ENCODE measurements at regions not wholly inside any gene's neighbourhood (a gene's known extent, or its start where the extent isn't known, plus 50 kb on each side); places are given as distances from the start of the nearest gene placed in this dataset.

DNA sequence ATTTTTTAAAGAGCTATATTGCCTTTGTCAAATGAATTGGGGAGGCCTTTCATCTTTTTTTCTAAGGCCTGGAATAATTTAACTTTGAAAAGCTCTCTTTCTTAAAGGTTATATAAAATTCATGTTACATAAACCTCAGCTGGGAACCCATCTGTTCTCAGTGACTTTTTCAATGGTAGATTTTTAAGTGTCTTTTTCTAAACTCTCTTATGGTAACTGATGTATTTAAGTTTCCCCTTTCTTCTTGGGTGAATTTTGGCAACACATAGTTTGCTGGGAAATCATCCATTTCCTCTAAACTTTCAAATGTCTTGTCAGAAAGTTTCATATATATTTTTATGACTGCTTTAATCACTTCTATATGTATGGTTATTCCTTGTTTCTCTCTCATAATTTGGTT lies 362.2 kb upstream of the KLF6 start:
- Histone ChIP-seq H3K27ac (no peak overlapping the region), H3K4me3 (no peak overlapping the region), H3K9me3 (peaks cover 0 to 6% (median 0%) of the 10 kb centered on the region in 11 donors), H3K27me3 (no peaks in the 10 kb centered on the region), H3K36me3 (no peaks in the 10 kb centered on the region), H3K4me1 (no peaks in the 10 kb centered on the region)
- no peak for DNase-seq
- TF ChIP-seq, protein P1, sequence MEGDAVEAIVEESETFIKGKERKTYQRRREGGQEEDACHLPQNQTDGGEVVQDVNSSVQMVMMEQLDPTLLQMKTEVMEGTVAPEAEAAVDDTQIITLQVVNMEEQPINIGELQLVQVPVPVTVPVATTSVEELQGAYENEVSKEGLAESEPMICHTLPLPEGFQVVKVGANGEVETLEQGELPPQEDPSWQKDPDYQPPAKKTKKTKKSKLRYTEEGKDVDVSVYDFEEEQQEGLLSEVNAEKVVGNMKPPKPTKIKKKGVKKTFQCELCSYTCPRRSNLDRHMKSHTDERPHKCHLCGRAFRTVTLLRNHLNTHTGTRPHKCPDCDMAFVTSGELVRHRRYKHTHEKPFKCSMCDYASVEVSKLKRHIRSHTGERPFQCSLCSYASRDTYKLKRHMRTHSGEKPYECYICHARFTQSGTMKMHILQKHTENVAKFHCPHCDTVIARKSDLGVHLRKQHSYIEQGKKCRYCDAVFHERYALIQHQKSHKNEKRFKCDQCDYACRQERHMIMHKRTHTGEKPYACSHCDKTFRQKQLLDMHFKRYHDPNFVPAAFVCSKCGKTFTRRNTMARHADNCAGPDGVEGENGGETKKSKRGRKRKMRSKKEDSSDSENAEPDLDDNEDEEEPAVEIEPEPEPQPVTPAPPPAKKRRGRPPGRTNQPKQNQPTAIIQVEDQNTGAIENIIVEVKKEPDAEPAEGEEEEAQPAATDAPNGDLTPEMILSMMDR (IDR thresholded peaks at IDR 0.05): no peak
- no peak for ATAC-seq
- intact Hi-C loops (cut with DNase I): loop anchor here in 1 of 10 donors (10.0 kb wide), 1 partner anchor 912 kb away; no protein-coding TSS in a partner anchor

DNA sequence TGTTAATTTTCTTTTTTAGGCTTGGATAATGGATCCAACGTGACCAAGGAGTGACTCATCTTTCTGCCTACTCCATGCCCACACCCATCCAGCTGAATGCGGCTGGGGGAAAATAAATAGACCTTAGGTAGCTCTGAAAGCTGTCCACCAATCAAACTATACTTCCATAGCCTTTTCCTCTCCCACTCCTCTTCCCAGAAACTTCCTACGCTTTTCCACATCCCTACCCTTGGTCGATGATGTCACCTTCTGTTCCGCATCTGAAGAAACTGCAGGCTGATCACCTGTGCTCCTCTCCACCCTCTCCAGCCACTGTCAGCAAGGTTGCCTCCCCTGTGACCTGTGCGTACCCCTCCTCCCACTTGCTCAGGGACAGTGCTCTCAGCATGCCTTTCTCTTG lies 359.8 kb upstream of the KLF6 start:
- H3K9me3 ChIP-seq: peaks cover 0 to 26% (median 14%) of the 10 kb centered on the region in 11 donors
- H3K27me3 ChIP-seq: no peaks in the 10 kb centered on the region
- ATAC-seq (no peak), DNase-seq (no peak)
- TF ChIP-seq, protein P1 (IDR thresholded peaks at IDR 0.05): no peak
- H3K36me3 ChIP-seq: no peaks in the 10 kb centered on the region
- no peaks in the 10 kb centered on the region for H3K4me1 ChIP-seq
- H3K27ac ChIP-seq: no peak overlapping the region
- WGBS, 2 donors: 90 to 92% methylated on average over 6 of the region's 6 CpGs
- H3K4me3 ChIP-seq: no peak overlapping the region
- intact Hi-C loops (cut with DNase I): loop anchor here in 1 of 10 donors (10.0 kb wide), 1 partner anchor 910 kb away; no protein-coding TSS in a partner anchor

DNA sequence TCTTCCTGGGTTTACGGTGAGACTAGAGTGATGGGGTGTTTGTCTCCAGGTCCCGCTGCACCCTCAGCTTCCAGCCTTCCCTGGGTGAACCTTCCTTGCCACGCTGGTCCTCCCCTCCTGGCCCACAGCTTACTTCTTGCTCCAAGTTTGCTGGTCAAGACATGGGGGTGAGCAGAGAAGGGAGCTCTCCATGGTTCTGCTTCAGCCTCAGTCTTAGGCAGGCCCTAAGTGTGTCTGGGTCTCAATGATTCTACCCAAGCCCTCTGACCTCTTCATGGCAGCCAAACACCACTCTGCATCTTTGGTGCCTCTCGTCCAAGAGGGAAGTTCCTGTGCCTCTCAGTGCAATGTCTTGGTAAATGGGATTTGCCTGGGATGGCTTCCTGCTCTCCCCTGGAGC lies 356.5 kb upstream of the KLF6 start:
- Histone ChIP-seq H3K36me3 (no peaks in the 10 kb centered on the region), H3K27me3 (no peaks in the 10 kb centered on the region), H3K9me3 (peaks cover 0 to 35% (median 16%) of the 10 kb centered on the region in 11 donors), H3K4me1 (no peaks in the 10 kb centered on the region), H3K4me3 (no peak overlapping the region), H3K27ac (no peak overlapping the region)
- no peak for ATAC-seq
- intact Hi-C loops (cut with DNase I): loop anchor here in 1 of 10 donors (10.0 kb wide), 1 partner anchor 907 kb away; no protein-coding TSS in a partner anchor
- DNase-seq: no peak
- 88 to 92% methylated on average over 4 of the region's 4 CpGs for WGBS, 2 donors
- TF ChIP-seq, protein P1 (IDR thresholded peaks at IDR 0.05): no peak

DNA sequence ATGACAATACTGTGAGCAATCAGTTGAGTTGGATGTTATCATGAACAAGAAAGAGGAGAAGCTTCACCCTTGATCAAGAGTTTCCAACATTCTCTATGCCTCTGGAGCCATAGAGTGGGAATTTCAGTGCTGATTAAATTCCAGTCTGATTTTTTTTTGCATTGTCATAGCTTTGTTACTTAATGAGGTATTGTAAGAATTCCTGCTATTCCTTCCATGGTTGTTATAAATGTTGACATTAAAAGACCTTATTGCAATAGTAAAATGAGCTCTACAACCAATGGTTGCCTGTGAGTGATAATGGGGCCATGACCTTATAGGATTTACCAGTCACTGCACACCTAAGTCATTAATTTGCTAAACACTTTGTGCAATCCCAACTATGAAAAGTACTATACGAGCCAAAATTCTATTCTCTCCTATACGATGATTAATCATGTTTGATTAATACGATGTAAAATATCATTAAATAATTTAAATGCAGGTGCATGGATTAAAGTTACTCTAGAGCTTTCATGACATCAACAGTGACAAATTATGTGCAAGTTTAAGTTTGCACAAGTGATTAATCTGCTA lies 353.2 kb upstream of the KLF6 start:
- TF ChIP-seq, protein P1 (IDR thresholded peaks at IDR 0.05): no peak
- no peaks in the 10 kb centered on the region for H3K36me3 ChIP-seq
- no peak overlapping the region for H3K27ac ChIP-seq
- no peak overlapping the region for H3K4me3 ChIP-seq
- intact Hi-C loops (cut with DNase I): loop anchor here in 1 of 10 donors (5.0 kb wide), 1 partner anchor 749 kb away; no protein-coding TSS in a partner anchor
- peaks cover 0 to 35% (median 16%) of the 10 kb centered on the region in 11 donors for H3K9me3 ChIP-seq
- 95 to 98% methylated on average over 3 of the region's 3 CpGs for WGBS, 2 donors
- no peaks in the 10 kb centered on the region for H3K27me3 ChIP-seq
- DNase-seq (no peak), ATAC-seq (no peak)
- peaks cover 0 to 3% (median 0%) of the 10 kb centered on the region in 9 donors for H3K4me1 ChIP-seq
